ENCODE measurements at regions not wholly inside any gene's neighbourhood (a gene's known extent, or its start where the extent isn't known, plus 50 kb on each side); places are given as distances from the start of the nearest gene placed in this dataset.

DNA sequence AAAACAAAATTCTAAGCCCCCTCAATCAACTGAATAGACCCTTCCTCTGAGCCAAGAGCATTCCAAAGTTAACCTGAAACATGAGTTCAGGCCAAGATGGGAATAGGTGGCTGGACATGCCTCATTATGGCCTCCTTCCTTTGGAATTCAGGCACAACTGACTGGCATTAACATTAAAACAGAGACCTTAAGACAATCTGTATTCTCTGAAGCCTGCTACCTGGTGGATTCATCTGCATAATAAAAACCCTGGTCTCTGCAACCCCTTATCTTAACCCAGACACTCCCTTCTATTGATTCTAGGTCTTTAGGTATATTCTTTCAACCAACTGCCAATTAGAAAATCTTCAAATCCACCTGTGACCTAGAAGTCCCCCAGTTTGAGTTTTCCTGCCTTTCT is 66.3 kb downstream of the JRKL start:
- CTCF ChIA-PET: no interaction called here
- H2BK15ac ChIP-seq (ENCODE audit: low read depth, low read length): no peak overlapping the region
- no peak for TF ChIP-seq BHLHE40 (IDR thresholded peaks at IDR 0.05; ENCODE audit: low read depth, low read length)
- no peak for TF ChIP-seq SMC3 (IDR thresholded peaks at IDR 0.05; ENCODE audit: low read depth, low read length)
- TF ChIP-seq RFX5 (IDR thresholded peaks at IDR 0.05; ENCODE audit: low read depth, low read length): no peak
- no peak for TF ChIP-seq POLR2A (IDR thresholded peaks at IDR 0.05; ENCODE audit: low read depth, low read length)
- no peak for TF ChIP-seq MXI1 (IDR thresholded peaks at IDR 0.05; ENCODE audit: borderline replicate concordance, low read depth, low read length)
- no peak for TF ChIP-seq NFE2L2 (IDR thresholded peaks at IDR 0.05; ENCODE audit: low read depth, low read length)

More for the DNA sequence above, 66.3 kb downstream of the JRKL start:
- H4K20me1 ChIP-seq (ENCODE audit: insufficient read depth, low read length): no peaks in the 10 kb centered on the region
- no peak for ATAC-seq (ENCODE audit: low read depth)
- dilution Hi-C loops (cut with HindIII; ENCODE audit: low sequenced_read_pairs, unreplicated experiment) (no loop called here), intact Hi-C loops (cut with micrococcal nuclease) (no loop called here), in situ Hi-C loops (cut with MboI; ENCODE audit: low sequenced_read_pairs) (no loop called here)
- H3K9ac ChIP-seq (ENCODE audit: low read depth, low read length): no peak overlapping the region
- no peaks in the 10 kb centered on the region for H3K9me3 ChIP-seq (ENCODE audit: control insufficient read depth, insufficient read depth, low read length)
- no peak overlapping the region for H3K4ac ChIP-seq (ENCODE audit: low read depth, low read length)
- H3K9me1 ChIP-seq (ENCODE audit: insufficient read depth, low read length): no peaks in the 10 kb centered on the region
- no peak overlapping the region for H2BK120ac ChIP-seq (ENCODE audit: low read depth, low read length)
- H4K5ac ChIP-seq (ENCODE audit: low read depth, low read length): no peak overlapping the region
- H3K27ac ChIP-seq (ENCODE audit: insufficient read depth, low read length): no peak overlapping the region
- H4K91ac ChIP-seq (ENCODE audit: insufficient read depth, low read depth, low read length): no peak overlapping the region
- BruUV-seq (replicated peaks): no TSS peak
- no peaks in the 10 kb centered on the region for H3K79me1 ChIP-seq (ENCODE audit: low read depth in 1 of 2, low read length in 2 of 2)
- H3K27me3 ChIP-seq (ENCODE audit: control insufficient read depth, insufficient read depth, low read length): peaks cover 2% of the 10 kb centered on the region; the same call in 1 of the 2 replicates
- no peak overlapping the region for H3K4me3 ChIP-seq (ENCODE audit: insufficient read depth, low read depth, low read length)
- POLR2A ChIA-PET (ENCODE audit: unreplicated experiment): no interaction called here
- DNase-seq: no peak
- no peaks in the 10 kb centered on the region for H3K36me3 ChIP-seq (ENCODE audit: control insufficient read depth, insufficient read depth, low read length)
- no peak overlapping the region for H4K8ac ChIP-seq (ENCODE audit: low read depth in 2 of 2, low read length in 2 of 2)
- no peak overlapping the region for H3K14ac ChIP-seq (replicated peaks; ENCODE audit: low read depth, low read length)
- no peak overlapping the region for H2AFZ ChIP-seq (replicated peaks; ENCODE audit: low read length, poor library complexity)
- H2AK9ac ChIP-seq (replicated peaks; ENCODE audit: low read depth, low read length, poor library complexity): no peak overlapping the region
- H3K23ac ChIP-seq (ENCODE audit: low read depth, low read length): no peak overlapping the region
- H2AK5ac ChIP-seq (ENCODE audit: low read depth, low read length): no peak overlapping the region
- H3K4me2 ChIP-seq (ENCODE audit: low read depth, low read length): no peak overlapping the region
- no peak overlapping the region for H3K18ac ChIP-seq (ENCODE audit: low read depth, low read length)
- H3K4me1 ChIP-seq (ENCODE audit: control insufficient read depth, insufficient read depth, low read length): no peaks in the 10 kb centered on the region
- H2BK20ac ChIP-seq (ENCODE audit: low read depth, low read length): no peak overlapping the region
- H3K56ac ChIP-seq (ENCODE audit: extremely low read depth, insufficient read depth, low read length): no peak overlapping the region
- no peak overlapping the region for H2BK5ac ChIP-seq (ENCODE audit: low read depth, low read length, poor library complexity, severe bottlenecking)

All from IMR-90 (cell line).